DMS53 treated with DMSO at 0.1 percent for 48 hours (cell line): ENCODE measurements at regions not wholly inside any gene's neighbourhood (a gene's known extent, or its start where the extent isn't known, plus 50 kb on each side); places are given as distances from the start of the nearest gene placed in this dataset.
"Not testable (repeated sequence)": the region's sequence is repeated elsewhere in the genome, so short reads cannot be mapped to it uniquely, and the experiment has no call there.

ENCODE experiments used
- DNase-seq: peaks from one replicate; lab custom pipeline; 2025; ENCODE audit not compliant: unreplicated experiment; lab: John Stamatoyannopoulos, UW

DNA sequence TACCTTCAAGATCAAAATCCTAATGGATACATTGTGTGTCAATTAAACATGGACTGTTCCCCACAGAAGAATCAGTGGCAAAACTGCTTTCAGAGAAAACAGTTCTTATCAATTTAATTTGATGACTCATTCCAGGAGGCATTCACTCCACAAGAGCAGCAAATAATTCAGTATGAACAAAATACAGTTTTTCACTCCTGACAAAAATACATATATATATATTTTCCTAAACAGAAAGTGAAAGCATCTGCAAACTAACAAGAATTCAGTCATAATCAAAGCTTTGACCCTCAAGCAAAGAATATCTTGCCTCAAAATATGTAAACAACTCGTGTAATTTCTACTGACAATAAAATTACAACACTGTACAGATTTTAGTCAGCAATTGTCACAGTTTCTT lies 685.1 kb upstream of the SLC8A1 start:
- DNase-seq: no peak

GRCh38 chr2:41141146-41141791 lies 689.4 kb upstream of the SLC8A1 start:
- no peak for DNase-seq

DNA sequence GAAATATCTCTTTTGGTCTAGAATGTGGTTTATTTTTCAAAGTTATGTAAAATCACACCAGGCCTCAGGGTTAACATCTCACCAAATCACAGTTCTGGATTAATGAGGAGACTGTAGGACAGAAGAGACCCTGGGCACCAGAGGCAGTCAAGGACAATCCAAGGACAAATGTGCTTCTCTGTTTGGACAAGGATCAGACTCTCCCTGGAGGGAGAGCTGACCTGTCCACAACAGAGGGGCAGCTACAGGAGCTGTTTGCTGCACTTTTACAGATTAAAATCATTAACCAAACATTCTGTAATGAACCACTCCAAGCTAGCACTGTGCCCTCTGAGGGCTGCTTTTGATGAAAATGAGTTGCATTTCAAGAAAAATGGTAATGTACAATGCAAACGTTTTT lies 690.6 kb upstream of the SLC8A1 start:
- DNase-seq: no peak

GRCh38 chr2:41145066-41145465 lies 693.2 kb upstream of the SLC8A1 start:
- DNase-seq: no peak

- DNase-seq: no peak
Measured at GRCh38 chr2:41149054-41149453, 697.2 kb upstream of the SLC8A1 start.

DNA sequence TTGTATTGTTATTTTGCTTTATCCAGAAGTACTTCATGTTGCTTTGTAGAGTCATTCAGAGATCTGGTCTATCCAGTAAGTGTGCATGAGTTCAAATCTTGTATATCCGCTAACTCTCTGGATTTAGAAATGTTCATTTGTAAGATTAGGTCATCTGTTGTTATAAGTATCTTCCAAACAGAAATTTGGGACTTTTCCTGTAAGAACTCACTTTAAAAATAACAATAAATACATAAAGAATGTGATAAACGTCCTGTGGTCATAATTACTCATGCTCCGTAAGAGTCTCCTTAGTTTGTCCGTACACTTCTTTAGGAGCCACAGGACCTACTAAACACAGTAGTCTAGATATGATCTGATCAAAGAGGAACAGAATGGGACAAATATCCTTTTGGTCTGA lies 699.9 kb upstream of the SLC8A1 start:
- DNase-seq: no peak

DNA sequence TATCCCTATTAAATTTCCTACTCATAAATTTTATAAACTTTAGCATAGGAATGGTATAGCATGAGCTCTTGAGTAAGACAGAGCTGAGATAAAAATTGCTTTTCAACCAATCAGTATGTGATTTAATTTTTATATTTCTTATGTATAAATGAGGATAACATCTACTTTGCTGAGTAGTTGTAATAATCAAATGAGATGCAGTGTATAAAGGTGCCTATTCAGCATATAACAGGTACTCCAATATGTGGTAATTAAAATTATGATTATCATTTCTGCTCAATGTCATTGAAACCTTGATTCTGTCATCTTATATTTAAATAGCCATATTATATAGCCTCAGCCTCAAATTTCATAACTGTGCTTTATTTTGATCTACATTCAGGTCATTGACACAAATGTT lies 700.4 kb upstream of the SLC8A1 start:
- no peak for DNase-seq

- no peak for DNase-seq
Measured at GRCh38 chr2:41160439-41160838, 708.5 kb upstream of the SLC8A1 start.

DNA sequence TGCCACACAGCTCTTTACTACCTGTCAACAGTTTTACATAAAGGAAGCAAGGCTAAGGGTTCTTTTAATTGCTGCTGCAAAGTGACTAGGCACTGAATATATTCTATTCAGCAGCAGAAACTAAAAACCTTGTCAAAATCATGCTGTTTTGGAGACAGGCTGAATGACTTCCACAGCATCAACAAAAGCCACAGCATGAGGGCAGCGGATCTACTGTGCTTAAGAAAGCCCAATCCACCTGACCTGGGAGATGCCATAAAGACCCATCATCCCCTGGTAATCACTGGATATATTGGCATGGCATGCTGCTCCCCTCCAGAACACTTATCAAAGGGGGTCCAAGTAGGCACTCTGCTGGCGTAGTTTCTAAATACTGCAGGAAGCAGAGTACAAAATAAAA lies 715.1 kb upstream of the SLC8A1 start:
- no peak for DNase-seq

DNA sequence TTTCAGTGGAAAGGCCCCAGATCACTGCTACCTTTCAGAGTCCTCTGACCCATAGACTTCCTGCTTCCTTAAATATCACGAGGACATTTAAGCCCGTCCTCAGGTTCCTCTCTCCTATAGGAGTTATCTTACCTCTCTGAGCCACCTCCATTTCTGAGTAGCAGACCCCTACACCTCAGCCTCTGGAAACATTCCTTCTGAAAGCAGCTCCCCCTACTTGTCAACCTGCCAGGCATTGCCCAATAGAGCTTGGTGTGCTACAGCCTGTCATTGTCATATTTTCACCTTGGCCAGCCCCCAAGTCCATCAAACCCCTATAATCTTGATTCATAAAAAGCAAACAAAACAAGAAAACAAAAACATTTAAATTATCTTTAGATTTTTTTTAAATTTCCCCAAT lies 717.9 kb upstream of the SLC8A1 start:
- DNase-seq: no peak

GRCh38 chr2:41170589-41170988 lies 718.7 kb upstream of the SLC8A1 start:
- no peak for DNase-seq

- DNase-seq: no peak
Measured at GRCh38 chr2:41180387-41180786, 728.5 kb upstream of the SLC8A1 start.

- DNase-seq: no peak
Measured at GRCh38 chr2:41182961-41183360, 731.1 kb upstream of the SLC8A1 start.

GRCh38 chr2:41187376-41188122 lies 735.7 kb upstream of the SLC8A1 start:
- DNase-seq: no peak

DNA sequence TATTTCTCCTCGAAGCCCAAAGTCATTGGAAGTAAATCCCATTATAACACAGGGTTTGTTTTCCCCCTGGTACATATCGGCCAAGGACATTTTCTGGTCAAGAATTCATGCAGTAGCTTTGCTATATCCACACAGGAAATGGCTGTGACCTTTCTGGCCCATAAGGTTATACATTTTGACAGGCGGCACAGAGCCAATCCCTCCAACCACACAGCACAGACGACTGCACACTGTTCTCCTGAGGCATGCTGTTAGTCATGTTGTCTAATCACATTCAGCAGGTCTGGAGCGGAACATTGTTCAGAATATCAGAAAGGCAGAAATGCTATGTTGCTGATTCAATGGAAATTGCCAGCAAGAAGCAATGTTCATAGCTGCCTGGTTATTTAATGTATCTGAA lies 742.3 kb upstream of the SLC8A1 start:
- DNase-seq: no peak

DNA sequence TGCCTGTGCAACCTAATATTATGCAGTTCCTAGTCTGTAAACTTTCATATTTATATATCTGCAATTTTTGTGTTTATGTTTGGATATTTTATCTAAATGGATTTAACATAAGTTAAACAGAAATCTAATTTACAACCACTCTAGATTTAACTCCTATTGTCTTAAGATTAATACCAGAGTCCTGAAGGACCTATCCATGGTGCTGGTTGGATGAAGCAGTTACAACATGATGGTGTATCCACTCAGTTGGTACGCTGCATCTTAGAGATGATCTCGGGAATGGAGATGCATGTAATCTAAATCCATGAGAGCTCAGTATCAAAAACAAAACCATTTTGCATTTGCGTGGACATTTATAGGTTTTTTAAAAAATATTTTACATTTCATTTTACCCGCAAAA lies 745.9 kb upstream of the SLC8A1 start:
- DNase-seq: no peak

DNA sequence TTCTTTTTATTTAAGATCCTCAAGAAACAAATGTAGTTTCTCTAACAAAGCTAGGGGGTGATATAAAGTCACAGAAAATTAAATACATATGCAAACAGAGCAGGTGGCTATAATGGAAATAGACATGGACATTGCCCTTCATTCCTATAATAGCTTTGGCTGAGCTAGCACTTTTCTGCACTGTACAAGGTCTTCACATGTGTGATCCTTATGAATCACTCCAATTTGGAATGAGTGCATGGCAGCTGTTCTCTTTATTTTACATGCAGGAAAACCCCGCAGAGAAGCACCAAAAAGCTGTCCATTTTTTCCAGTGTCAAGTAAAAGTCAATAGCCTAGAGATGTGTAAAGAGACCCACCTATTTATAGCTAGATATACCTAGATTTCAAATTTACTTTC lies 747.4 kb upstream of the SLC8A1 start:
- no peak for DNase-seq

DNA sequence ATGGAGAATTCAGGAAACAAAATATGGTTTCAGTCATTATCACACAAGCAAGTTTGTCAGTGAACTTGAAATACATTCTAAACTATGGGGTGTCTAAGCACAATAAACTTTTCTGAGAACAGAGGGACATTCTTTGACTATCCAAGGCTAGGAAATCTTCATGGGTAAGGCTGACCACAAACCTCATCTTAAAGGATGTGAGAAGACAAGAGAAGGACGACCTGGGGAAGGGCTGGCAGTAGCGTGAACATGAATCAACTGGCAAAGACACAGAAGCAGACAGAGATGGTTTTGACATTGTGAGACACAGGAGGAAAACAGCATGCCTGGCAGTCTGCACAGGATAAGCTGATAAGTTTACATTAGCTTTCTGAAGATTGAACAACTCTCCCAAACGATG lies 752.4 kb upstream of the SLC8A1 start:
- DNase-seq: no peak

DNA sequence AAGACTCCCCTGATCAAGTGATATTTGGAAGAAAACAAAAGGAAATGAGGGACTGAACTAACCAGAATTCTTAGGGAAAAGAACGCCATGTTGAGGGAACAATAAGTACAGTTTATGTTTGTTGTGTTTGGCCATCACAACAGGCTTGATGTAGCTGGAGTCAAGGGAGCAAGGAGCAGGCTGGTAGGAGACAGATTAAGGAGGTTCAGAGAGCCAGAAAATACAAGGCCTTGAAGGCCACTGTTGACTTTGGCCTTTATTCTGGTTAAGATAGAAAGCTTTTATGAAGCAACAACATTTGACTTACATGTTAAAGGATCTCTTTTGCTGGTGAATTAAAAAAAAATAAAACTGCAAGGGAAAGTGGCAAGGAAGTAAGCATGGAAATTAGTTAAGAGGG lies 754.1 kb upstream of the SLC8A1 start:
- DNase-seq: no peak

DNA sequence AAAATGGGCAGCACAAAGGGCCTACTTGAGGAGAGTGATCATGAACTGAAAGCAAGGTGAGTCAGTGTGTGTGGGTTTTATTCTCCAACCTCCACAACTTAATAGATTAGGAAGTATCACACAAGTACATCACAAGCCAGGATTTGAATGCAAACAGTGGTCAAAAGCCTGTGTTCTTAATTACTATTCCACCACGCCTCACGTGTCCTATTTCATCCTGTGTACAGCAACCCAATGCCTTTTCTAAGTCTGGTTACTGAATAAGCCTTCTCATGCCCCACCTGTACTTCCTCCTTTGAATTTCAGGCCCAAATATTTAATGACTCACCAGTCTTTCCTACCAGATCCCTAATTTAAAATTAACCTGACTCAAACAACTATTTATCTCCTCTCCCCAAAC lies 755.7 kb upstream of the SLC8A1 start:
- DNase-seq: no peak

GRCh38 chr2:41210030-41210429 lies 758.1 kb upstream of the SLC8A1 start:
- not testable (repeated sequence) for DNase-seq

- no peak for DNase-seq
Measured at GRCh38 chr2:41216978-41217377, 765.1 kb upstream of the SLC8A1 start.

- DNase-seq: no peak
Measured at GRCh38 chr2:41222593-41222992, 770.7 kb upstream of the SLC8A1 start.
